Suprapubic skin (tissue), 4 donors: ENCODE measurements at regions not wholly inside any gene's neighbourhood (a gene's known extent, or its start where the extent isn't known, plus 50 kb on each side); places are given as distances from the start of the nearest gene placed in this dataset.

ENCODE experiments used
- DNase-seq, 2 donors: peaks; one replicate each; pipeline ENCODE4 v3.0.0-alpha.2; 2019; ENCODE audit warnings: low spot score in 2 of 2
- H3K27ac ChIP-seq: fragments of 200-600 bp; sonication (generic); one replicate; pipeline ENCODE4 v1.5.1; 2019
- H3K27me3 ChIP-seq: fragments of 200-600 bp; sonication (generic); one replicate; pipeline ENCODE4 v1.5.1; 2019
- H3K36me3 ChIP-seq: fragments of 200-600 bp; sonication (generic); one replicate; pipeline ENCODE4 v1.5.1; 2019
- H3K4me1 ChIP-seq: fragments of 200-600 bp; sonication (generic); one replicate; pipeline ENCODE4 v1.5.1; 2019
- H3K4me3 ChIP-seq: fragments of 200-600 bp; sonication (generic); one replicate; pipeline ENCODE4 v1.5.1; 2019; ENCODE audit warnings: mild to moderate bottlenecking
- H3K9me3 ChIP-seq: fragments of 200-600 bp; sonication (generic); one replicate; pipeline ENCODE4 v1.5.1; 2019
- CTCF ChIP-seq, 2 donors: fragments of 200-600 bp in 1 of 2; fragments of 450-650 bp in 1 of 2; sonication (generic) in 1 of 2; IDR thresholded peaks; one replicate each; pipeline ENCODE4 v1.5.1; 2016 to 2019; ENCODE audit warnings: antibody characterized with exemption in 2 of 2, mild to moderate bottlenecking in 1 of 2, moderate library complexity in 1 of 2
- EP300 ChIP-seq: sonication (generic); formaldehyde crosslinking; IDR thresholded peaks from one replicate; pipeline ENCODE4 v1.6.1; 2017; ENCODE audit warnings: antibody characterized with exemption
- POLR2A ChIP-seq, 2 donors: fragments of 450-650 bp; IDR thresholded peaks; one replicate each; pipeline ENCODE4 v1.6.1; 2017; ENCODE audit warnings: antibody characterized with exemption in 2 of 2, mild to moderate bottlenecking in 2 of 2, moderate library complexity in 2 of 2
- POLR2AphosphoS5 ChIP-seq, 3 donors: sonication (generic); formaldehyde crosslinking; IDR thresholded peaks; one replicate each; pipeline ENCODE4 v1.6.1; 2017; ENCODE audit warnings: antibody characterized with exemption in 3 of 3
- WGBS: methylation state at CpG from one replicate; pipeline ENCODE4 v1.1.5; 2018; 5-methylcytosine and 5-hydroxymethylcytosine counted together

- Histone ChIP-seq H3K36me3 (no peaks in the 10 kb centered on the region), H3K4me3 (no peak overlapping the region), H3K27ac (no peak overlapping the region), H3K27me3 (no peaks in the 10 kb centered on the region), H3K4me1 (no peaks in the 10 kb centered on the region), H3K9me3 (no peaks in the 10 kb centered on the region)
- DNase-seq = no peak
- TF ChIP-seq POLR2AphosphoS5 (IDR thresholded peaks at IDR 0.05) = no peak
- TF ChIP-seq POLR2A (IDR thresholded peaks at IDR 0.05) = no peak
- TF ChIP-seq CTCF (IDR thresholded peaks at IDR 0.05) = no peak
- TF ChIP-seq EP300 = no peak
These were observed 389.2 kb downstream of the LMX1A start for GRCh38 chr1:164967300-164967699.

GRCh38 chr1:164961715-164962114 lies 394.8 kb downstream of the LMX1A start:
- H3K27ac ChIP-seq = no peak overlapping the region
- TF ChIP-seq POLR2A (IDR thresholded peaks at IDR 0.05) = no peak
- H3K9me3 ChIP-seq = no peaks in the 10 kb centered on the region
- DNase-seq = no peak
- H3K4me3 ChIP-seq = no peak overlapping the region
- H3K27me3 ChIP-seq = no peaks in the 10 kb centered on the region
- H3K36me3 ChIP-seq = no peaks in the 10 kb centered on the region
- WGBS = 91% methylated on average over 2 of the region's 2 CpGs
- H3K4me1 ChIP-seq = peaks cover 2% of the 10 kb centered on the region

- H3K27ac ChIP-seq = peak overlapping the region; percentile 56
- DNase-seq = no peak
These were observed 397.3 kb downstream of the LMX1A start for GRCh38 chr1:164958982-164959768.

GRCh38 chr1:164953815-164954214 lies 394.8 kb downstream of the PBX1 start:
- no peak for TF ChIP-seq POLR2AphosphoS5 (IDR thresholded peaks at IDR 0.05)
- TF ChIP-seq POLR2A (IDR thresholded peaks at IDR 0.05) = no peak
- no peak for TF ChIP-seq CTCF (IDR thresholded peaks at IDR 0.05)
- TF ChIP-seq EP300 = no peak
- Histone ChIP-seq H3K27ac (no peak overlapping the region), H3K36me3 (no peaks in the 10 kb centered on the region), H3K9me3 (no peaks in the 10 kb centered on the region), H3K4me1 (no peaks in the 10 kb centered on the region), H3K4me3 (no peak overlapping the region), H3K27me3 (no peaks in the 10 kb centered on the region)
- no peak for DNase-seq
- WGBS = 82% methylated on average over 3 of the region's 3 CpGs

More at GRCh38 chr1:164958982-164959768, 397.3 kb downstream of the LMX1A start:
- H3K4me1 ChIP-seq = peaks cover 2% of the 10 kb centered on the region
- H3K27me3 ChIP-seq = no peaks in the 10 kb centered on the region
- H3K36me3 ChIP-seq = no peaks in the 10 kb centered on the region
- no peaks in the 10 kb centered on the region for H3K9me3 ChIP-seq
- H3K4me3 ChIP-seq = no peak overlapping the region
- WGBS = 68% methylated on average over 6 of the region's 6 CpGs
- TF ChIP-seq POLR2AphosphoS5 (IDR thresholded peaks at IDR 0.05) (no peak), CTCF (IDR thresholded peaks at IDR 0.05) (no peak), EP300 (no peak), POLR2A (IDR thresholded peaks at IDR 0.05) (no peak)

GRCh38 chr1:164953098-164953497 lies 394.1 kb downstream of the PBX1 start:
- DNase-seq = no peak
- no peak for TF ChIP-seq EP300
- TF ChIP-seq POLR2A (IDR thresholded peaks at IDR 0.05) = no peak
- no peak for TF ChIP-seq POLR2AphosphoS5 (IDR thresholded peaks at IDR 0.05)
- TF ChIP-seq CTCF (IDR thresholded peaks at IDR 0.05) = no peak
- Histone ChIP-seq H3K4me3 (no peak overlapping the region), H3K4me1 (no peaks in the 10 kb centered on the region), H3K36me3 (no peaks in the 10 kb centered on the region), H3K27me3 (no peaks in the 10 kb centered on the region), H3K27ac (no peak overlapping the region), H3K9me3 (peaks cover 5% of the 10 kb centered on the region)
- WGBS = 66% methylated on average over 1 of the region's 1 CpG
